ENCODE measurements at regions not wholly inside any gene's neighbourhood (a gene's known extent, or its start where the extent isn't known, plus 50 kb on each side); places are given as distances from the start of the nearest gene placed in this dataset.

DNA sequence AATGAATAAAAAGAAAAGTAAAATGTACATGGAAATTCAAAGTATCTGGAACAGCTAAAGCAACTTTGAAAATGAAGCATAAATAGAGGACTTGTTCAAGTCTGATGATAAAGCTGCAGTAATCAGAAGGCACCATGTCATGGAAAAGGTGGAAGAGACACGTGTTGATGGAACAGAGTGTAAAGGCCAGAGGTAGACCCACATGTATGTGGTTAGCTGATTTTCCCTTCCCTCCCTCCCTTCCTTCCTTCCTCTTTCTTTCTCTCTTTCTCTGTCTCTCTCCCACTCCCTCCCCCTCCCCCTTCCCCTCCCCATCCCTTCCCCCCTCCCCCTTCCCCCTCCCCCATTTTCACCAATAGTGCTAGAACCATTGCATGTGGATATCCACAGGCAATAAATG lies 58.7 kb upstream of the FCN1 start:
- TF ChIP-seq, protein P1, sequence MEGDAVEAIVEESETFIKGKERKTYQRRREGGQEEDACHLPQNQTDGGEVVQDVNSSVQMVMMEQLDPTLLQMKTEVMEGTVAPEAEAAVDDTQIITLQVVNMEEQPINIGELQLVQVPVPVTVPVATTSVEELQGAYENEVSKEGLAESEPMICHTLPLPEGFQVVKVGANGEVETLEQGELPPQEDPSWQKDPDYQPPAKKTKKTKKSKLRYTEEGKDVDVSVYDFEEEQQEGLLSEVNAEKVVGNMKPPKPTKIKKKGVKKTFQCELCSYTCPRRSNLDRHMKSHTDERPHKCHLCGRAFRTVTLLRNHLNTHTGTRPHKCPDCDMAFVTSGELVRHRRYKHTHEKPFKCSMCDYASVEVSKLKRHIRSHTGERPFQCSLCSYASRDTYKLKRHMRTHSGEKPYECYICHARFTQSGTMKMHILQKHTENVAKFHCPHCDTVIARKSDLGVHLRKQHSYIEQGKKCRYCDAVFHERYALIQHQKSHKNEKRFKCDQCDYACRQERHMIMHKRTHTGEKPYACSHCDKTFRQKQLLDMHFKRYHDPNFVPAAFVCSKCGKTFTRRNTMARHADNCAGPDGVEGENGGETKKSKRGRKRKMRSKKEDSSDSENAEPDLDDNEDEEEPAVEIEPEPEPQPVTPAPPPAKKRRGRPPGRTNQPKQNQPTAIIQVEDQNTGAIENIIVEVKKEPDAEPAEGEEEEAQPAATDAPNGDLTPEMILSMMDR (conservative IDR thresholded peaks at IDR 0.05; ENCODE audit: low read depth, low read length): no peak
- TF ChIP-seq EZH2 (IDR thresholded peaks at IDR 0.05; ENCODE audit: low read length, unreplicated experiment): no peak

Measured in PC-3 (cell line).